CMK (cell line): ENCODE measurements at regions not wholly inside any gene's neighbourhood (a gene's known extent, or its start where the extent isn't known, plus 50 kb on each side); places are given as distances from the start of the nearest gene placed in this dataset.

Experiments used
- DNase-seq: peaks from one replicate; pipeline ENCODE4 v3.0.0-alpha.2; 2010; ENCODE audit warnings: low read depth

DNA sequence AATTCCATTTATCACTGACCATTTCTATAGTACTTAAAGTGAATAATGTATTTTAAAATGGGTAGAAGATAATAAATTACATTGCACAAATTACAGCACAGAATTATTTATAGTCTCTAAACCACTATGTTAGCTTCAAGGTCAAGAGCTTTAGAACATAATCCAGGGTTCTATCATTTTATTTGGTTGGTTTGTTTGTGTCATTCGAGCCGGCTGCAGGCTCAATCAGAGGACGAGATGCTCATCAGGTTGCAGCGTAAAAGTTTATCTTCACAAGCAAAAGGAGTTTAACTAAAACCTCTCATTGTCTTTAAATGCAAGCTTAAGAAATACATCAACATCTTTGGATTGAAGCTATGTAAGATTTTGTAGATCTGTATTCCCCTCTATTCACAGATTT lies 523.8 kb downstream of the EFNA5 start:
- DNase-seq = no peak

- DNase-seq = no peak
Measured at GRCh38 chr5:107135391-107135790, 535.3 kb downstream of the EFNA5 start.

DNA sequence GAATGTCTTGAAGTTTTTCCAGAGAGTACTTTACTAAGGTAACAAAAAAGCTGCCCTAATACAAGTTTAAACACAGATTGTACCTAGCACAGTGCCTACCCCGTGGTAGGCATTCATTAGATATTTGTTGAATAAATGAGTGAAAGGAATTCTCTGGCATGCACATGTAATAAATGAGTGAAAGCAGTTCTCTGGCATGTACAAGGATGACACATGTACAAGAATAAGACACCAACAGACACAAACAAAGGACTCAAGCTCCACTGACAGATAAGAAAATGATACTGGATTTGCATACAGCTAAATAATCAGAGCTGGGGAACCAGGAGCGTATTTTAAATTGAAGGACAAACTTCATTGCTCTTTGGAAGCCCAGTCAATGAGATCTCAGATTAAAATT lies 535.8 kb downstream of the EFNA5 start:
- no peak for DNase-seq

DNA sequence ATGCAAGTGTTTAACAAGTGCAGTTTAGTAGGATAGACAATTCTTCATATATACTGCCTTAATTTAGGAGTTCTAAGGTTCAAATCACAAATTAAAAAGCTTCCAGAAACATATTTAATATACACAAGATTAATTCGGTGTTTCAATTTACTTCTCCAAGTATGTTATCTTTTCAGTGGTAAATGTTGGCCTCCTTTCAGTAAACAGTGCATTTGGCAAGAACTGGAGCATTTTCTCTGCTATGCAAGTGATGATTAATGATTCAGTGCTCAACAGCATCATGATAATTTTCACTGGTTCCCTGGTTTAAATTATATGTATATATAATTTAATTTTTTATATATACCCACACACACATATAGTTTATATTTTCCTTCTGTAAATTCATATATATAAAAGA lies 541.7 kb downstream of the EFNA5 start:
- no peak for DNase-seq

- no peak for DNase-seq
Measured at GRCh38 chr5:107127878-107128277, 542.9 kb downstream of the EFNA5 start.

DNA sequence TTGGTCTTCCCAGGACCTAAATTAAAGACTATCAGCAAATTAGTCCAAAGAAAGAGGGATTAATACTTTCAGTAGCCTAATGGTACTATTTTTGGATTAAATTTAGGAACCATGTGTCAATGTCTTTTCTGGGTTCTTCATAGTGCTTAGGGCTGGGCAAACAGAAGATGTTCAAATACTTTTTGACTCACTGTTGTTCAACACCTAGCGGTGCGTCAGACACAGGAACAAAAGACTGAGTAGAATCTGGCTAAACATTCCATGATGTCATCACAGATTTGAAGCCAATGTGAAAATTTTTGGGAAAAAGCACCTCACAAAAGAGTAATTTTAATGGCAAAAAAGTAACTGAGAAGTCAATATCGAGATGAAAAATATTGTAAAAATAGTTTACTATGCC lies 544.4 kb downstream of the EFNA5 start:
- no peak for DNase-seq

- no peak for DNase-seq
Measured at GRCh38 chr5:107124376-107124775, 546.4 kb downstream of the EFNA5 start.

GRCh38 chr5:107123014-107123413 lies 547.7 kb downstream of the EFNA5 start:
- no peak for DNase-seq

DNA sequence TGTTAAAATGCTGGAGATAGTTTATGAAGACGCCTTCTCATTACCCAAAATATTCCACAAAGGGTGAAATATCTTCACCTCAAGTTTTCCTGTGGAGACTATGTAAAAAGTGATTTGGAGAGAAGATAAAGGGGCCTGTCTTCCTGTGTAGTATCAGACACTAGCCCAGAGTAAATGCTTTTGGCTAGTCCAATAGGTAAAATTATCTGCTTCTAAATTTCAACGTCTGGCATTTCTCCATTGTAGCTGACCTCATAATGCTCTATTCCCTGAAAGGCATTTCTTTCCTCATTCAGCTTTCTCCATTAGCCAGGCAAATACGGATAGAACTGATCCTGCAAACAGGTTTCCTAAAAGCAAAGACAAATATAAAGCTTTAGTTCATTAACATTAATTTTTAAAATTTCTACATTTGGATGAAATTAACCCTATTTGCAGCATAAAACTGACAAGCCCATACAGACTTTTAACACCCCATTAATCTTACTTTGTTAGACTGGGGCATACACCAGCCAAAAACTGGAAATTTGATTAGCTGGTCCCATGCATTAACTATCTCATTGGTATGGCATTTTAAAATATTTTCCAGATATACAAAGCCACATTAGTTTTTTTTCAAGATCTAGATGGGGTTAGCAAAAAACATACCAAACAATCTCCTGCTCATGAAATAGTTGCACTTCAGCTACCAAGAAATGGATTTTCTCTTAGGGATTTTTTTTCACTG lies 548.8 kb downstream of the EFNA5 start:
- DNase-seq = no peak

DNA sequence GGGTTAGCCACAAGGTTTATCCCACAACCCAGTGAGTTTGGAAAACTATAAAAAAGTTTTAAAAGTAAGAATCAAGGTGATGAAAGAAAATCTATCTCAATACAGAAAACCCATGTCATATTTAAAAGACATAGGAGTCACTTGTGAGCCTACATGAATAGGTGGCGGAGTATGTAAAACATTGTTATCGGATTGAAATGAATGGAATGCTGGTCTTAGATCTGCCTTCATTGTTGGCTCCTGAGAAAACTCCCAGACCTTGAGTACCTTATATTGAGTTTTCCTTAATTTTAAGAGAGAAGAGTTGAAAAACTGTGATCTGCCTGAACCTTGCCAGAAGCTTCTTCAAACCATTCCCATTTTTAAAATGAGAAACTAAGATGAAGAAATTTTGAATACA lies 551.1 kb downstream of the EFNA5 start:
- DNase-seq = no peak

GRCh38 chr5:107118184-107119019 lies 552.3 kb downstream of the EFNA5 start:
- DNase-seq = no peak

DNA sequence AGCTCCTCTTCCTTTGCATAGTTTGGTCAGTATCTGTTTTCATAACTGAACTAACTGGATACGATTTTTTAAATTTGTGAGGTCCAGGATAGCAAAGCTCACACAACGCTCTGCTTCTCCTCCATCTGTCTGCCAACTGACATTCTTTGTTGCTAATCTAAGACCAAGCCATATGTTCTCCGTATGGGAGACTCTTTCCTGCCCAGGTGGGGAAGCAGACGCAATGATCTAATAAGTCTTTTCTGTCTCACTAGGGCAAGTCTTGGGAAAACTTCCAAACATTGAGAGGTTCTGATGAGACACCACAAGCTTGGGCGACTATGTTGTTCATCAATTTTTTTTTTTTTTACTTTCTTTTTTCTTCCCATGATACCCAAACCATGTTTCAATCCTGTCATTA lies 558.5 kb downstream of the EFNA5 start:
- no peak for DNase-seq

GRCh38 chr5:107104040-107104995 lies 566.4 kb downstream of the EFNA5 start:
- no peak for DNase-seq

DNA sequence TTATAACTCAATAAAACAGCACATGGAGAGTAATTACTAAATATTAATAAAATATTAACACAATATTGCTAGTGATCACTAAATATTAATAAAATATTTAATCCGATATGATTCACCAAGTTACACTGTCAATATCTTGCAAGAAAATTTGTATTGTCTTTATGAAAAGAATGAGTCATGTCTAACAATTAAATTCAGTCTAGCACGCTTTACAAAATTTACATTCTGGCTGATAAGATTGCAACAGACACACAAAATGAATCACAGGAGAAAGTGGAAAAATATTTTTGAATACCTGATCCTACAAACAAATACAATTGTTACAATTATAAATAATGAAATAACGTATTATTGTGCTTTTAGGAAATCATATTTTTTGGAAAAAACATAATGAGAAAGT lies 567.2 kb downstream of the EFNA5 start:
- no peak for DNase-seq

GRCh38 chr5:107100121-107100520 lies 570.6 kb downstream of the EFNA5 start:
- no peak for DNase-seq

- no peak for DNase-seq
Measured at GRCh38 chr5:107099506-107099905, 571.2 kb downstream of the EFNA5 start.

- no peak for DNase-seq
Measured at GRCh38 chr5:107092695-107093094, 578.0 kb downstream of the EFNA5 start.

DNA sequence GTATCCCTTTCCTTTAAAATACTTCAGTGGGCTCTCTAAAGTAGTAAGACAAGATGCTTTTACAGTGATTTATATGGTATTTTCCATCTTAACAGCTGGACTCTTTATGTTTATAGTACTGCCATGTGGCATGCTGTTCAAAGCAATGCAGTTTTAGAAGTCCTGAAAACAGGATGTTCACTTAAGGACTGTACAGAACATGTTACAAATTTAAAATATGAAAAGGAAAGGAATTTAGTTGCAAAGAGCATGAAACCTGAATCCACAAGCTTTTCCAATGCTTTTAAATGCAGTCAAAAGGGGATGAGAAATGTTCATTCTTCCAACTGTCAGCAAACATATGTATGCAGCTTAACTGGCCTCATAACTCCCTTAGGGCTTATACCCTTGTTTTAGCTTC lies 580.2 kb downstream of the EFNA5 start:
- DNase-seq = no peak

DNA sequence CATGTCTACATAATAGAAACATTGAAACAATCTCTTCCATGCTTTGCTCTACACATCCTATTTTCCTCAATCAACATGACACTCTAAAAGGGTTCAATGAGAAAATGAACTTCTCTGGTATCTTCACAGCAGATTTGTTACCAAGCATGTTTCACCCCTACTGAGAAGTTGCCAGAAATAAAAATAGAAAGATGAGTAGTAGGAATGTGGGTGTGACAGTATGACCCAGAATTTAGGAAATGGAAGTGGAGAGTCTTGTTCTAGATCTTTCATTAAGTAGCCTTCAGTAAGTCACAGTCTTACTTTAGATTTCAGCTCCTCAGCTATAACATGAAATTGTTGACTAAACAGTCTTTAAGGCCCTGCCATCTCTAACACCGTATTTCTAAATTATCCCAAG lies 581.8 kb downstream of the EFNA5 start:
- DNase-seq = no peak

DNA sequence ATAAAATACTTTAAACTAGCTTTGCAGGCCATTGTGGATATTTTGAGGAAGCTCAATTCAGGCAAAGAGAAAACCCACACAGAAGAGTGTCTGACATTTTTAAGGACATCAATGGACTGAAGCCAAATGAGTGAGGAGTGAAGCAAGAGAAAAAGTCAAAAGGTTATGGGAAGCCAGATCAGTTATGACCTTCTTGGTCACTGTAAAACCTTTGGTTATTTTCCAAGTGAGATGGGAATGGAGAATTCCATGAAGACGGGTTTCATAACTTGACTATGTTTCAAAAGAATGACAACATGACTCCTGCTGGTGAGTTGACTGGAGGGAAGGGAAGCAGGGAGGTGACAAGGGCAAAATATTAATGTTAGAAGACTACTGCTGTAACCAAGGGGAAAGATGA lies 585.2 kb downstream of the EFNA5 start:
- no peak for DNase-seq

DNA sequence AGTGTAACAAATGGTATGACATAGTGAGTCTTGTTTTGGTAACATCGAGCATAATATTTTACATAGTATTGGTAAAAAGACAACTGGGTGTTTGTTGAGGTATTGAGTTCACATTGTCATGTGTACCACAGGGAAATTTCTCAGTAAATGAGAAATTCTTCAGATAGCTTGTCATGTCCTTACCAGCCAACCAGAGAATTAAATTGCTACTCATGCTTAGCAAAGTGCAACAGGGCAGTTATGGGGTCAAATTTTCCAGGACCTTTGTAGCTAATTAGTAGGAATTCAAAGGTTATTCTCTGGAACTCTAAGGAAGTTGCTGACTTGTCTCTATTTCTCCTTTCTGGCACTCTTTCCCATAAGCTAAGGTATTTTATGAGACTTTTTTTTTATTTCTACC lies 595.7 kb downstream of the EFNA5 start:
- DNase-seq = no peak

DNA sequence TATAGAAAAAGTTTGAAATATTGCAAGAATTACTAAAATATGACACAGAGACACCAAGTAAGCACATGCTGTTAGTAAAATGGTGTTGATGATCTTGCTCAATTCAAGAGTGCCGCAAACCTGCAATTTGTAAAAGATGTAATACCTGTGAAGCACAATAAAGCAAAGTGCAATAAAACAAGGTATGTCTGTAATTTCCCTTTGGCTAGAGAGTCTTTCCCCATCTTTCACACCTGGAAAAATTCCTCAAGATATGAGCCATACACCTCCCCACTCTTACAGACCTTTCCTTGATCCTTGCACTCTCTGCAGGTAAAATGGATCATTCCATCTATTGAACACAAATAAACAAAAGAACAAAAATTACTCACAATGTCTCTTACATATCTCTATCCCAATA lies 597.8 kb downstream of the EFNA5 start:
- DNase-seq = no peak

DNA sequence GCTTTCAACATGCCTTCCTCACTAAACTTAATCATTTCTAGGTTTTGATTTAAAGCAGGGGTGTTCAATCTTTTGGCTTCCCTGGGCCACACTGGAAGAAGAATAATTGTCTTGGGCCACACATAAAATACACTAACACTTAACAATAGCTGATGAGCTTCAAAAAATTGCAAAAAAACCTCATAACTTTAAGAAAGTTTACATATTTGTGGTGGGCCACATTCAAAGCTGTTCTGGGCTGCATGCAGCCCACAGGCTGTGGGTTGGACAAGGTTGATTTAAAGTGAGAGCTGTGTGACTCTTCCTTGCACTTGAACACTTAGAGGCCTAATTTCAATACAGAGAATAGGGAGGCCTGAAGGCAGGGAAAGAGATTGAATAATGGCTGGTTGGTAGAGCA lies 598.3 kb downstream of the EFNA5 start:
- DNase-seq = no peak
